ENCODE measurements at regions not wholly inside any gene's neighbourhood (a gene's known extent, or its start where the extent isn't known, plus 50 kb on each side); places are given as distances from the start of the nearest gene placed in this dataset.
A peak's percentile ranks its signal among the peaks of the same experiment; 100 is the strongest.

DNA sequence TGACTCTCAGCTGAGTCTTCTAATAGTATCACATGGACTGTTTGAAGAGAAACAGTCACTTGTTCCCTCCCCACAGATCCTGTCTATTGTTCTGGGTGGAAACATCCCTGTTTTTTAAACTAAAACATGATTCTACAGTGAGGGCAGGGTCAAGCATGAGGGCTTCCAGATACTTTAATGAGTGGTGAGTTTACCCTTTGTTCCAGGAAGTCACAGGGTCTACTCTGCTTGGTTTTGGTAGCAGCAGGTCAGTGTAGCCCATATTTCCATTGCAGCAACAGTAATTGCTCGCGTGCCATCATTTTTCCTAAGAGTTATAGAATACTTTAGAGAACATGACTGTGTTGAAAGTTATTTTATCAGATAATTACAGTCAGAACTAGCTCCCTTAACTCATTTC lies 87.4 kb downstream of the ZNF732 start:
- Mint-ChIP-seq H3K4me1 (no peaks in the 10 kb centered on the region), H3K9me3 (peaks cover 87% of the 10 kb centered on the region), H3K4me3 (no peak overlapping the region), H3K36me3 (ENCODE audit: low read depth) (peaks cover 89% of the 10 kb centered on the region), H3K27ac (no peak overlapping the region), H3K27me3 (ENCODE audit: low read depth, poor library complexity) (peaks cover 9% of the 10 kb centered on the region)
- TF ChIP-seq, protein P1, sequence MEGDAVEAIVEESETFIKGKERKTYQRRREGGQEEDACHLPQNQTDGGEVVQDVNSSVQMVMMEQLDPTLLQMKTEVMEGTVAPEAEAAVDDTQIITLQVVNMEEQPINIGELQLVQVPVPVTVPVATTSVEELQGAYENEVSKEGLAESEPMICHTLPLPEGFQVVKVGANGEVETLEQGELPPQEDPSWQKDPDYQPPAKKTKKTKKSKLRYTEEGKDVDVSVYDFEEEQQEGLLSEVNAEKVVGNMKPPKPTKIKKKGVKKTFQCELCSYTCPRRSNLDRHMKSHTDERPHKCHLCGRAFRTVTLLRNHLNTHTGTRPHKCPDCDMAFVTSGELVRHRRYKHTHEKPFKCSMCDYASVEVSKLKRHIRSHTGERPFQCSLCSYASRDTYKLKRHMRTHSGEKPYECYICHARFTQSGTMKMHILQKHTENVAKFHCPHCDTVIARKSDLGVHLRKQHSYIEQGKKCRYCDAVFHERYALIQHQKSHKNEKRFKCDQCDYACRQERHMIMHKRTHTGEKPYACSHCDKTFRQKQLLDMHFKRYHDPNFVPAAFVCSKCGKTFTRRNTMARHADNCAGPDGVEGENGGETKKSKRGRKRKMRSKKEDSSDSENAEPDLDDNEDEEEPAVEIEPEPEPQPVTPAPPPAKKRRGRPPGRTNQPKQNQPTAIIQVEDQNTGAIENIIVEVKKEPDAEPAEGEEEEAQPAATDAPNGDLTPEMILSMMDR (IDR thresholded peaks at IDR 0.05) = no peak
- no peak for DNase-seq

DNA sequence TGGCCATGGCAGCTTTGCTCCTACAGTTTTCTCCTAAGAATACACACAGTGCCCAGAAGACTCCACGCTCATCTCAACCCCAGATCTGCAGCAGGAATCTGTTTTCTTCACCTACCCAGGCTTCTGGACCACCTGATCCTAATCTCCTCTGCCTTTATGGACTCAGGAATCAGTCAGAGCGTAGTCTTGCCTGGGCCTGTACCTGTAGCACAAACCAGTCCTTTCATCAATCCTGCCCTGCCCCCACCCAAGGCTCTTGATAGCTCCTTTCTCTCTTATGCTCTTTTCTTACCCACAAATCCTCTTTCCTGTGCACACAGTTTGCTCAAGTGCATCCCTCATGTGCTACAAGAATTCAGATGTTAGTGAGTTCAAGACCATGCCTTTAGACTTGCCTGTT lies 89.7 kb downstream of the ZNF718 start:
- Mint-ChIP-seq H3K4me3 (peak overlapping the region; percentile 60), H3K27me3 (ENCODE audit: low read depth, poor library complexity) (peaks cover 9% of the 10 kb centered on the region), H3K36me3 (ENCODE audit: low read depth) (peaks cover 90% of the 10 kb centered on the region), H3K27ac (no peak overlapping the region), H3K9me3 (peaks cover 92% of the 10 kb centered on the region), H3K4me1 (no peaks in the 10 kb centered on the region)
- DNase-seq = no peak
- TF ChIP-seq, protein P1 (IDR thresholded peaks at IDR 0.05) = no peak

Measured in nephron progenitor cell (in vitro differentiated cells).